GM12878 (cell line): ENCODE measurements at regions not wholly inside any gene's neighbourhood (a gene's known extent, or its start where the extent isn't known, plus 50 kb on each side); places are given as distances from the start of the nearest gene placed in this dataset.

ENCODE experiments used
- ATAC-seq: fragments of 200-7000 bp; cut with Tn5 transposase; 3 replicates; pipeline ENCODE4 v1.9.1; 2020; ENCODE audit warnings: mild to moderate bottlenecking, moderate library complexity
- BruUV-seq: library from RNA; stranded (reverse); fragments of 400-500 nt; replicated peaks from 2 replicates; lab custom pipeline; 2021; lab: Mats Ljungman, UMichigan
- CTCF ChIA-PET: fragments of 300-600 bp; sonication (Branson Sonifier 250); formaldehyde crosslinking; extraction: SDS; loops from one replicate; lab custom pipeline; 2021; ENCODE audit warnings: inconsistent platforms; lab: Yijun Ruan, JAX
- POLR2A ChIA-PET: fragments of 350-600 bp; formaldehyde crosslinking; extraction: SDS; loops from one replicate; lab custom pipeline; 2021; ENCODE audit warnings: inconsistent platforms; lab: Charles Lee
- RAD21 ChIA-PET: fragments of 300-600 bp; sonication (Branson Sonifier 250); formaldehyde crosslinking; loops from one replicate; lab custom pipeline; 2023; ENCODE audit warnings: antibody characterized with exemption; ENCODE audit not compliant: unreplicated experiment; lab: Charles Lee
- SMC1A ChIA-PET: fragments of 300-600 bp; sonication (Branson Sonifier 250); formaldehyde crosslinking; loops from one replicate; lab custom pipeline; 2023; ENCODE audit not compliant: unreplicated experiment, uncharacterized antibody; lab: Charles Lee
- DNase-seq: peaks from one replicate; pipeline ENCODE4 v3.0.0-alpha.2; 2011; ENCODE audit warnings: low read depth, low spot score
- FAIRE-seq: peaks from 3 replicates; lab custom pipeline; 2011; peaks lifted over from hg19 to GRCh38; lab: Jason Lieb, UNC
- H2AFZ ChIP-seq: 2 replicates; pipeline ENCODE4 v1.6.0; 2011; ENCODE audit warnings: low read depth, low read length, control low read depth; ENCODE audit not compliant: control insufficient read depth
- H3K27ac ChIP-seq: 2 replicates; pipeline ENCODE4 v1.5.1; 2011; ENCODE audit warnings: control low read depth; ENCODE audit not compliant: control insufficient read depth, insufficient read depth
- H3K27me3 ChIP-seq, 2 experiments: replicated peaks in 1 of 2; 2 replicates each; pipeline versions ENCODE4 v1.6.0 to v1.6.1; 2011; ENCODE audit warnings: low read length in 1 of 2; ENCODE audit not compliant: control insufficient read depth in 2 of 2, insufficient read depth in 2 of 2
- H3K36me3 ChIP-seq, 2 experiments: 2 replicates each; pipeline ENCODE4 v1.5.1; 2011; ENCODE audit warnings: low read length in 1 of 2; ENCODE audit not compliant: control insufficient read depth in 2 of 2, insufficient read depth in 2 of 2
- H3K4me1 ChIP-seq: 2 replicates; pipeline ENCODE4 v1.6.1; 2011; ENCODE audit warnings: mild to moderate bottlenecking, low read length, moderate library complexity, mixed read lengths; ENCODE audit not compliant: control insufficient read depth, insufficient read depth
- H3K4me2 ChIP-seq: 2 replicates; pipeline ENCODE4 v1.6.0; 2011; ENCODE audit warnings: control low read depth; ENCODE audit not compliant: control insufficient read depth, insufficient read depth
- H3K4me3 ChIP-seq: fragments of 200-600 bp; sonication (generic); 2 replicates; pipeline ENCODE4 v1.5.1; 2016
- H3K79me2 ChIP-seq: 2 replicates; pipeline ENCODE4 v1.6.0; 2011; ENCODE audit warnings: low read length; ENCODE audit not compliant: control insufficient read depth, insufficient read depth
- H3K9ac ChIP-seq: 2 replicates; pipeline ENCODE4 v1.8.0; 2011; ENCODE audit warnings: low read length, control low read depth, mixed read lengths; ENCODE audit not compliant: control insufficient read depth, insufficient read depth
- H3K9me3 ChIP-seq: replicated peaks from 3 replicates; pipeline ENCODE4 v1.5.1; 2011; ENCODE audit warnings: mild to moderate bottlenecking, low read length; ENCODE audit not compliant: control insufficient read depth, insufficient read depth
- H4K20me1 ChIP-seq: 2 replicates; pipeline ENCODE4 v1.6.0; 2011; ENCODE audit not compliant: control insufficient read depth, insufficient read depth
- BCL11A ChIP-seq: IDR thresholded peaks from 2 replicates; pipeline ENCODE4 v1.6.1; 2011; ENCODE audit warnings: low read depth, low read length
- E4F1 ChIP-seq: fragments of 450-650 bp; IDR thresholded peaks from 2 replicates; pipeline ENCODE4 v1.6.1; 2018; ENCODE audit warnings: borderline replicate concordance, mild to moderate bottlenecking; ENCODE audit not compliant: partially characterized antibody
- JUND ChIP-seq: IDR thresholded peaks from 2 replicates; pipeline ENCODE4 v1.6.1; 2012; ENCODE audit warnings: low read depth, mild to moderate bottlenecking, low read length, improper control_type of control experiment, moderate library complexity
- RFX5 ChIP-seq: IDR thresholded peaks from 2 replicates; pipeline ENCODE4 v1.6.1; 2011; ENCODE audit warnings: low read depth, low read length, improper control_type of control experiment
- WGBS: methylation state at CpG from one replicate; pipeline ENCODE4 v1.1.6; 2016; ENCODE audit warnings: low lambda C conversion rate; ENCODE audit not compliant: insufficient replicate concordance, insufficient coverage; ENCODE audit errors: missing lambda C conversion rate; 5-methylcytosine and 5-hydroxymethylcytosine counted together
- in situ Hi-C: fragments of 300-500 bp; cut with MboI; formaldehyde crosslinking; loops from 9 replicates; pipeline ENCODE4 v1.14.3; 2018; ENCODE audit warnings: mixed read lengths
- intact Hi-C: fragments of 100-400 bp; cut with micrococcal nuclease; formaldehyde crosslinking; loops from one replicate; pipeline ENCODE4 v1.14.2; 2022; ENCODE audit not compliant: unreplicated experiment
- TF ChIP-seq, protein P1 (sequence below): IDR thresholded peaks from 2 replicates; pipeline ENCODE4 v1.6.1; 2011; ENCODE audit warnings: borderline replicate concordance, low read depth, mild to moderate bottlenecking, moderate library complexity, mixed read lengths, low read length; ENCODE audit not compliant: insufficient read depth; ENCODE audit errors: extremely low read length

DNA sequence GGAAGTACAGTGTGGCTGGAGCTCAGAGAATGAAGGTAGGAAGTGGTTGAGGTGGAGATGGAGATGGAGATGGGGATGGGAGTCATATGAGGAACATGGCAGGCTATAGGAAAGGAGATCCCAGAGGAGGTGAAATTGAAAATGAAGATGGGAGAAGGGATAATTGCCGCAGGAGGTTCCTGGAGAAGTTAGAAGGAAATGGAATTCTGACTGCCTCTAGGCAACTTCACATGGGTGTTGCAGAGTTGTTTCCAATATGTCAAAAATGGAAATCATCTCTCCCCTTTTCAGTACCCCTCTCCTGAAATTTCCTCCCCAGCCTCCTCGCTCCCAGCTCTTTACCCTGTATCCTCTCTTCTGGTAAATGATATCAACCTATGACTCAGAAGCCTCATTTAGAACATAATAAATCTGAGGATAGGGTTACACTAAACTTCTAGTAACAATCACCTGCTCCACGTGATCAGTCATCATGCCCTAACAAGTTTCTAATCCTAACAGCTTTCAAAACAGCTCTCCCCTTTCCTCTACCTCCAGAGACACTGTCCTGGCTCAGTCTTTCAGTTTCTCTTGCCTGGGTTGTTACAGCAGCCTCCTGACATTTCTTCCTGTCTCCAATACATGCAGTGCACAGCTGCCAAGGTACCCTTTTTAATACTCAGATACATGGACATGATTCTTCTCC lies 201.9 kb upstream of the RBMS1 start:
- no peak for ATAC-seq
- BruUV-seq: no TSS peak
- no peak for DNase-seq
- Histone ChIP-seq H2AFZ (no peak overlapping the region), H4K20me1 (no peaks in the 10 kb centered on the region), H3K9ac (no peak overlapping the region), H3K9me3 (no peaks in the 10 kb centered on the region), H3K4me3 (no peak overlapping the region), H3K36me3 (no peaks in the 10 kb centered on the region), H3K27me3 (no peaks in the 10 kb centered on the region), H3K4me1 (no peaks in the 10 kb centered on the region), H3K27ac (no peak overlapping the region), H3K4me2 (no peak overlapping the region), H3K79me2 (no peaks in the 10 kb centered on the region)
- no peak for FAIRE-seq
- intact Hi-C loops: no loop called here
- 17% methylated on average over 3 of the region's 3 CpGs for WGBS
- in situ Hi-C loops: no loop called here
- TF ChIP-seq, protein P1, sequence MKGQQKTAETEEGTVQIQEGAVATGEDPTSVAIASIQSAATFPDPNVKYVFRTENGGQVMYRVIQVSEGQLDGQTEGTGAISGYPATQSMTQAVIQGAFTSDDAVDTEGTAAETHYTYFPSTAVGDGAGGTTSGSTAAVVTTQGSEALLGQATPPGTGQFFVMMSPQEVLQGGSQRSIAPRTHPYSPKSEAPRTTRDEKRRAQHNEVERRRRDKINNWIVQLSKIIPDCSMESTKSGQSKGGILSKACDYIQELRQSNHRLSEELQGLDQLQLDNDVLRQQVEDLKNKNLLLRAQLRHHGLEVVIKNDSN: no peak
- TF ChIP-seq E4F1 (no peak), JUND (no peak), BCL11A (no peak), RFX5 (no peak)
- RAD21 ChIA-PET: no interaction called here
- SMC1A ChIA-PET: interaction anchor here (1.1 kb wide), 1 partner anchor 9 kb away, joined by 3 read pairs; no protein-coding TSS in a partner anchor
- CTCF ChIA-PET: no interaction called here
- POLR2A ChIA-PET: no interaction called here
